ENCODE measurements at regions not wholly inside any gene's neighbourhood (a gene's known extent, or its start where the extent isn't known, plus 50 kb on each side); places are given as distances from the start of the nearest gene placed in this dataset.

DNA sequence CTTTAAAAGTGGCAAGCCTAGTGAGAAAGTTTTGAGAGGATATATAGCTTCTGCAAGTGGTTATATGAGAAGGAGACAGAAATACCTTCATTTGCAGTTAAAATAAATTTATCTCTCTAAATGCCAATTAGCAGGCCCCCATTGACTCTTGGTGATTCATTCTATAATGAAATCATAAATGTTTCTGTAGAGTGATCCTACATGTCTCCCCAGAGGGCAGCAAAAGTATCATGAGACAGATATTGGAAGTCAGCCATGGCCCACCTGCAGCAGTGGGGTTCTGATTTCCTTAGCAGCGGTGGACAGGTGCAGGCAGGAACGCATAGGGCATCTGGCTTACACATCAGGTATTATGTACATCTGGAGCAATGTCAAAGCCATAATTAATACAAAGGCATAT, 385.4 kb upstream of the SLC10A2 start:
- Mint-ChIP-seq H3K4me1 (no peaks in the 10 kb centered on the region), H3K4me3 (no peak overlapping the region), H3K27ac (ENCODE audit: low read depth) (no peak overlapping the region), H3K27me3 (no peaks in the 10 kb centered on the region), H3K9me3 (peaks cover 6% of the 10 kb centered on the region), H3K36me3 (ENCODE audit: insufficient read depth) (no peaks in the 10 kb centered on the region)
- DNase-seq (ENCODE audit: low spot score in 2 of 2): no peak
- ATAC-seq (replicated peaks; ENCODE audit: extremely low read depth, poor library complexity, severe bottlenecking): no peak

DNA sequence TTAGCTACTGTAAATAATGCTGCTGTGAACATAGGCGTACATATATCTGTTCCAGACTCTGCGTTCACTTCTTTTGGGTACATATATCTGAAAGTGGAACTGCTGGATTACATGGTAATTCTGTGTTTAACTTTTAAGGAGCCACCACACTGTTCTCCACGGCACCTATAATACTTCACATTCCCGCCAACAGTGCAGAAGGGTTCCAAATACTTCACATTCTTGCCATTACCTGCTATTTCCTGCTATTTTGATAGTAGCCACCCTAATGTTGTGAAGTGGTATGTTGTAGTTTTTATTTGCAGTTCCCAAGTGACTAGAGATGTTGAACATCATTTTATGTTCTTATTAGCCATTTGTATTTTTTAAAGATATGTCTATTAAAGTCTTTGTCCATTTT, 377.4 kb upstream of the SLC10A2 start:
- Mint-ChIP-seq H3K27ac (ENCODE audit: low read depth) (no peak overlapping the region), H3K4me3 (no peak overlapping the region)

DNA sequence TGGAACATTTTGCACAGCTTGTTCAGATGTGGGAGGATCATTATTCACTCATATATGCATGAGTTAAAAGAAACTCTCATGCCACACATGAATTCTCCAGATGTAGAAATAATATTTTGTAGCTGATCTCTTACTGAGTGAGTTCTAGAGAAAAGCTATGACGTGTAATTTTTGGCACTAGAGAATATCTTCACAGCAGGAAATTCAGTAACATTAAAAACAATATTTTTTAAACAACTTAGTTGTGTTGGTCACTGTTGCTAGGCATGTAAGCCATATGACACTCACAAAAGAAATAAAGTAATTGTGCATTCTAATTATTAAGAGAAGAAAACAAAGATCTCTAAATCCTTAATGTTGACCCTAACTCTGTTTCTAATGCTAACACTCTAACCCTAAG, 371.4 kb upstream of the SLC10A2 start:
- H3K36me3 Mint-ChIP-seq (ENCODE audit: insufficient read depth): no peaks in the 10 kb centered on the region
- DNase-seq (ENCODE audit: low spot score in 2 of 2) (no peak), ATAC-seq (replicated peaks; ENCODE audit: extremely low read depth, poor library complexity, severe bottlenecking) (no peak)
- no peaks in the 10 kb centered on the region for H3K27me3 Mint-ChIP-seq
- H3K4me3 Mint-ChIP-seq: no peak overlapping the region
- no peaks in the 10 kb centered on the region for H3K4me1 Mint-ChIP-seq
- no peaks in the 10 kb centered on the region for H3K9me3 Mint-ChIP-seq
- H3K27ac Mint-ChIP-seq (ENCODE audit: low read depth): no peak overlapping the region

More for the DNA sequence above, 377.4 kb upstream of the SLC10A2 start:
- Mint-ChIP-seq H3K9me3 (peaks cover 15% of the 10 kb centered on the region), H3K27me3 (no peaks in the 10 kb centered on the region), H3K4me1 (no peaks in the 10 kb centered on the region), H3K36me3 (ENCODE audit: insufficient read depth) (no peaks in the 10 kb centered on the region)
- DNase-seq (ENCODE audit: low spot score in 2 of 2): no peak
- no peak for ATAC-seq (replicated peaks; ENCODE audit: extremely low read depth, poor library complexity, severe bottlenecking)

DNA sequence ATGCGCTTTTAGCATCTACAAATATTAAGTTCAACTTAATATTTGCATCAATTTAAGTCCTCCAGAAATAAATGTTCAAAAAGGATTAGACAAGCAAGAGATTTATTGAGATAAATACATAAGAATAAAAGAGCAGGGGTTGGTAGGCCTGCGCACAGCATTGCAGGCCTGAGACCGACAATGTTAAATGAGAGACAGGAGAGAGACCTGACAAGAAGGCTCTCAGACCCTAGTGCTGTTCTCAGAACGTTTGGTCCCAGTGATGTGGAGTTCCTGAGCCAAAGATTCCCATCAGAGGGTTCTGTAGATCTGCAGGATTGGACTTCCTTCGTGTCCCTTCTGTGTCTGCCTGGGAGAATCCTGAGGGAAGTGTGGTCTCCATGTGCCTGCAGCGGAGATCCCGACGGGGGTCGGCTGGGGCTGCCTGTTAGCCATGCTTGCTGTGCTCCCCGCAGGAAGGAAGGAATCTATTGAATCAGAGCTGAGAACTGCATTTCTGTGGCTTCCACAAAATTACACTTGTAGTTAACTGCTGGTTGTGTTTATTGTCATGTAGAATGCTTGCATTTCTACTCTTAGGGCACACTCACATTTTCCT, 369.9 kb upstream of the SLC10A2 start:
- Mint-ChIP-seq H3K4me1 (no peaks in the 10 kb centered on the region), H3K27me3 (no peaks in the 10 kb centered on the region), H3K9me3 (peaks cover 4% of the 10 kb centered on the region), H3K36me3 (ENCODE audit: insufficient read depth) (no peaks in the 10 kb centered on the region), H3K4me3 (no peak overlapping the region), H3K27ac (ENCODE audit: low read depth) (no peak overlapping the region)
- no peak for ATAC-seq (replicated peaks; ENCODE audit: extremely low read depth, poor library complexity, severe bottlenecking)
- no peak for DNase-seq (ENCODE audit: low spot score in 2 of 2)

DNA sequence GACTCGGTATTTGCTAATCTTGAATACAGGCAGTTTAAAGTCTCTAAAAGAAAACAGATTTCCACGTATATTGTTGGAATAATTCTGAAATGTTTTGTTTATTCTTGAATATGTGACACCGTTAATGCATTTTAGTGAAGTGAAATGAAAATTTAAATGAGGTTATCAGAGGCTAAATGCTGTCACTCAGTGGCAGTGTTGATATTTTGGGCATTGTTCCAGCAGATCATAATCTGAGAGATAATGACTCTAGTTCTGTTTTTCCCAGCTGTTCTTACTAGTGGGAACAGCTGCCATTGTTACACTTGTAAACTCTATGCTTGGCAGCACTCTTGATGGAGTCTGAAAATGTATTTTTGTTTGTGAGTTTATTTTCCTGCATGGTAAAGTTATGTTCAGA, 365.6 kb upstream of the SLC10A2 start:
- ATAC-seq (replicated peaks; ENCODE audit: extremely low read depth, poor library complexity, severe bottlenecking): no peak
- no peaks in the 10 kb centered on the region for H3K36me3 Mint-ChIP-seq (ENCODE audit: insufficient read depth)
- no peak overlapping the region for H3K4me3 Mint-ChIP-seq

DNA sequence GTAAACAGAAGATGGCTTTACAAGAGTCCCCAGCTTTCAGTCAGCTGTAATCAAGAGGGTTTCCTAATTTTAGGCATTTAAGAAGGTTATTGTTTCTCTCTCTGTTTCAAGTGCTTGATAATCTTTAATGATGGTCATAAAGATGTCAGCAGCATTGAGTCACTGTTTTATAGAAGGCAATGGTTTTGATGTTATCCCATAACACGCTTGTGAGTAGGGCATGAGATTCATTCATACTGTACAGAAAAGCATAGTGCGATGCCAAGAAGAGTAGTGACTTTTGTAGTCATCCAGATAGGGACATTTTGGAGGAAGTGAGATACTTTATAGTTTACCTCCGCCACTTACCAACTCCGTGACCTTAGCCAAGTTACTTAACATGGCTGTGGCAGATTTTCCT, 364.2 kb upstream of the SLC10A2 start:
- no peak overlapping the region for H3K27ac Mint-ChIP-seq (ENCODE audit: low read depth)
- no peaks in the 10 kb centered on the region for H3K36me3 Mint-ChIP-seq (ENCODE audit: insufficient read depth)
- no peak for DNase-seq (ENCODE audit: low spot score in 2 of 2)
- H3K4me3 Mint-ChIP-seq: no peak overlapping the region
- peaks cover 14% of the 10 kb centered on the region for H3K9me3 Mint-ChIP-seq
- no peaks in the 10 kb centered on the region for H3K27me3 Mint-ChIP-seq
- no peaks in the 10 kb centered on the region for H3K4me1 Mint-ChIP-seq
- ATAC-seq (replicated peaks; ENCODE audit: extremely low read depth, poor library complexity, severe bottlenecking): no peak

More for the DNA sequence above, 365.6 kb upstream of the SLC10A2 start:
- Mint-ChIP-seq H3K27ac (ENCODE audit: low read depth) (no peak overlapping the region), H3K9me3 (peaks cover 14% of the 10 kb centered on the region), H3K27me3 (no peaks in the 10 kb centered on the region), H3K4me1 (no peaks in the 10 kb centered on the region)
- DNase-seq (ENCODE audit: low spot score in 2 of 2): no peak

DNA sequence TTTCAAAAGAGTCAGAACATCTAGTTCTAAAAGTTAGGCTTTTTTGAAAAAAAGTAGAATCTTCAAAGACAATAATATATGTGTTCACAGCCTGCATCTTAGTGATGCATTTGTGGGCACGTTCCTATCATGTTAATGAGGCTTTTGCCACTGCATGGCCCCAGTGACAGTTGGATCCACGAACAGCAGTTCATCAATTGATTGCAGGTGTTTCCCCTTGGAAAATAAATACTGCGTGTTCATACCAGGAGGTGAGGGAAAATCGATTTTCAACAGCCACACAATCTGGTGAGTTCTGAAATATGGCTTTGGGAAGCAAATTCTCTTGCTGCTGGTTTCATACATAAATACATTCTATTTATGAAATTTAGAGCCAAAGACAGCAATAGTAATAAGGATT, 343.8 kb upstream of the SLC10A2 start:
- Mint-ChIP-seq H3K4me1 (no peaks in the 10 kb centered on the region), H3K27me3 (no peaks in the 10 kb centered on the region), H3K9me3 (peaks cover 5% of the 10 kb centered on the region), H3K4me3 (no peak overlapping the region), H3K36me3 (ENCODE audit: insufficient read depth) (no peaks in the 10 kb centered on the region), H3K27ac (ENCODE audit: low read depth) (no peak overlapping the region)
- DNase-seq (ENCODE audit: low spot score in 2 of 2): no peak
- no peak for ATAC-seq (replicated peaks; ENCODE audit: extremely low read depth, poor library complexity, severe bottlenecking)

DNA sequence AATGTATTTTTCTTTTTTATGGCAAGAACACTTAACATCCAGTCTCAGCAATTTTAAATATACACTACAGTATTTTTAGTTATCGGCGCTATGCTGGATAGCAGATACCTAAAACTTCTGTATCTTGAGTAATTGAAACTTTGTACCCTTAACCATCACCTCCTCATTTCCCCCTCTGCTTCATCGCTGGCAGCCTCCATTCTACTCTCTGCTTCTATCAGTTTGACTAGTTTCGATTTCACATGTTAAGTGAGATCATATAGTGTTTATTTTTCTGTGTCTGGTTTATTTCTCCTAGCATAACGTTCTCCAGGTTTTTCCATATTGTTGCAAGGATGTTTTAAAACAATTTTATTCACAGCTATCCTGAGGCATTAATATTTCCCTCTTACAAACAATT, 340.8 kb upstream of the SLC10A2 start:
- Mint-ChIP-seq H3K9me3 (peaks cover 5% of the 10 kb centered on the region), H3K27me3 (no peaks in the 10 kb centered on the region), H3K4me3 (no peak overlapping the region), H3K36me3 (ENCODE audit: insufficient read depth) (no peaks in the 10 kb centered on the region), H3K27ac (ENCODE audit: low read depth) (no peak overlapping the region), H3K4me1 (no peaks in the 10 kb centered on the region)
- no peak for DNase-seq (ENCODE audit: low spot score in 2 of 2)
- no peak for ATAC-seq (replicated peaks; ENCODE audit: extremely low read depth, poor library complexity, severe bottlenecking)

DNA sequence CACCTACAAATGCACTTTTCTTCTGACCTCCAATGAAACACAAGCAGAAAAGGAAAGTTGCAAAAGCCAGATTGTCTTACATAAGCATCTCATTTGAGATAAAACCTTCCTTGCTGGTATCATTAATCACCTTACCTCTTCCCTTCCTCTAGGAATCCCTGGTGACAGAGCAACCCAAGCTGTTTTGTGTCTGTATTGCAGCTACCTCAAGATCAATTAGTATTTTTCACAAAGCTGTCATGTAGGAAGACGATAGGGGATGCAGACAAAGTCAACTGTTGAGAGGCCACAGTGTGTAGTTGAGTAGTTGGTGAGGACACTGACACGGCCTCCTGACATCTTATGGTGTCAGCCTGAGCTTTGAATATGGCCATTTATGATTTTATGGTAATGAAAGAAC, 339.1 kb upstream of the SLC10A2 start:
- no peak overlapping the region for H3K27ac Mint-ChIP-seq (ENCODE audit: low read depth)
- no peaks in the 10 kb centered on the region for H3K9me3 Mint-ChIP-seq
- DNase-seq (ENCODE audit: low spot score in 2 of 2) (no peak), ATAC-seq (replicated peaks; ENCODE audit: extremely low read depth, poor library complexity, severe bottlenecking) (no peak)
- H3K4me3 Mint-ChIP-seq: no peak overlapping the region
- H3K4me1 Mint-ChIP-seq: no peaks in the 10 kb centered on the region
- no peaks in the 10 kb centered on the region for H3K27me3 Mint-ChIP-seq
- no peaks in the 10 kb centered on the region for H3K36me3 Mint-ChIP-seq (ENCODE audit: insufficient read depth)

DNA sequence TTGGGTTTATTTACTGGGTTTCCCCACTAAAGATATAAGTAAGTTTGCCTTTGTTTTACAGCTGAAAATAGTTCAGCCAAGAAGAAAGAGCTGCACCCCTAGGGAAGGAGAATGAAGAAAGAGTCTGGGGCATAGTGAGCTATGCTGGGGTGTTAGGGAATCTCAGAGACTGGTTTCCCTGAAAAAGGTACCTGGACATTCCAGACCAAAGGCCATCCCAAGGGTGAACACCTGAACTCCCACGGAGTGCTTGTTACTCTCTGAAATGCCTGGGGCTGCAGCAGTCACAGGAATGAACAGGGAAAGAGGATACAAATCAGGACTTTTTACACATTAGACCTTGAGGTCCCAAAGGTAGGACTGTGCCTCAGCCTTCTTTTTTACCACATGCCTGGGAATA, 337.6 kb upstream of the SLC10A2 start:
- DNase-seq (ENCODE audit: low spot score in 2 of 2): no peak
- no peaks in the 10 kb centered on the region for H3K36me3 Mint-ChIP-seq (ENCODE audit: insufficient read depth)
- H3K4me1 Mint-ChIP-seq: no peaks in the 10 kb centered on the region
- no peak overlapping the region for H3K4me3 Mint-ChIP-seq
- H3K9me3 Mint-ChIP-seq: no peaks in the 10 kb centered on the region
- H3K27ac Mint-ChIP-seq (ENCODE audit: low read depth): no peak overlapping the region
- no peaks in the 10 kb centered on the region for H3K27me3 Mint-ChIP-seq
- no peak for ATAC-seq (replicated peaks; ENCODE audit: extremely low read depth, poor library complexity, severe bottlenecking)

DNA sequence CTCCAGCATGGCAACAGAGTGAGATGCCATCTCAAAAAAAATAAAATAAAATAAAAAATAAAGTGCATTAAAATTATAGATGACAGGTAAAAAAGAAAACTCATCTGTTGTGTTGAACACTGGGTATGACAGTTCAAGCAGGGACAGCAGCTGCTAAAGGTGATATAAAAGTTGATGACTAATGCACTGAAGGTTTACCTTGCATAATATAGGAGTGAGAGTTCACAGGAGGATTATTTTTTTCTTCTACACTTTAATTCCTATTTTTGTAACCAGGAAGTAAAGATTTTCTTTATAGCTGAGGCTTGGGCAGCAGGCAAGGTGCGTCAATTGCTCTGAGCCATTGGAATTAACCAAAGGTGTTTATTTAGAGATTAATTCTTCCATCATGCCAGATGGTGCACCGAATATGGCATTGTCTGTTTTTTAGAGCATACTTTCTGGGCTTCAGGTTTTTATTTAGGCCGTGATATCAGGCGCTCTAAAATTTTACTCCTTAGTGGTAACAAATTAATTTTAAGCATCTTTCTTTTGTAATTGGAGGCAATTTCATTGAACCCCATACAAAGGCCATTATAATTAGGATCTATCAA, 337.0 kb upstream of the SLC10A2 start:
- ATAC-seq (replicated peaks; ENCODE audit: extremely low read depth, poor library complexity, severe bottlenecking): no peak
- Mint-ChIP-seq H3K9me3 (no peaks in the 10 kb centered on the region), H3K36me3 (ENCODE audit: insufficient read depth) (no peaks in the 10 kb centered on the region), H3K4me3 (no peak overlapping the region), H3K4me1 (no peaks in the 10 kb centered on the region), H3K27ac (ENCODE audit: low read depth) (no peak overlapping the region), H3K27me3 (no peaks in the 10 kb centered on the region)
- DNase-seq (ENCODE audit: low spot score in 2 of 2): no peak

DNA sequence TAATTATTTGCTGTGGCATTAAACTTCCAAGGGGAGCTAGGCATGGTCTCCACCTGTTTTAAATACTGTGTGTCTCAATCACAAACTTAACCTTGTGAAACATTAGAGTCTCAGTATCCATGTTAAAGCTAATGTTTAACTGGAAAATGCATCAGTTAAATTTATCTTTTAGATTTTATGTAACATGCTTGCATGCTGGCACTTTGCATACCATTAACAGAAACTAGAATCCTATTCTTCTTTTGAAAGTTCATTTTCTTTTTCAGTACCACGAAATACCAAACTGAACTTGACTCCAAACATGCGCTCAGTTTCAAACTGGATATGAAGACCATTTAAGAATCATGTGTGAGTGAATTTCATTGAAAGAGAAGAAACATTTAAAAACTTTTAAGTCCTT, 328.9 kb upstream of the SLC10A2 start:
- ATAC-seq (replicated peaks; ENCODE audit: extremely low read depth, poor library complexity, severe bottlenecking) (no peak), DNase-seq (ENCODE audit: low spot score in 2 of 2) (no peak)
- Mint-ChIP-seq H3K9me3 (no peaks in the 10 kb centered on the region), H3K4me1 (no peaks in the 10 kb centered on the region), H3K4me3 (no peak overlapping the region), H3K36me3 (ENCODE audit: insufficient read depth) (no peaks in the 10 kb centered on the region), H3K27ac (ENCODE audit: low read depth) (no peak overlapping the region), H3K27me3 (no peaks in the 10 kb centered on the region)

DNA sequence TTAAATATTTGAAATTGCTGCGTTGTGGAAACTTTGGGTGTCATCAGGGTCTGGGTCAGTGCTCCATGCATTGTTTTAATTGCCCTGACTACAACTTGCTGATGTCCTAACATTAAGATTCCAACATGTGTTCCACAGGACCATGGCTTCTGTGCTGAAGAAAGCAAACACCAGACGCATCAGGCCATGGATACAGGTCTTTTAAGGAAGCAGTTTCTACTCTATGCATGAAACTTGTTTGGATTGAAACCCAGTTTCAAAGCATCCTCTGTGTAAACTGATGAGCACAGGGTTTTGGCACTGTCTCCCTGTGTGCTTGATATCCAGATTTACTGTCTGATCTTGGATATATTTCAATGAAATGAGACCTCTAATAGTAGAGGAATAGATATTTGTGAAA, 328.4 kb upstream of the SLC10A2 start:
- no peaks in the 10 kb centered on the region for H3K36me3 Mint-ChIP-seq (ENCODE audit: insufficient read depth)
- H3K9me3 Mint-ChIP-seq: no peaks in the 10 kb centered on the region
- H3K4me1 Mint-ChIP-seq: no peaks in the 10 kb centered on the region
- H3K27me3 Mint-ChIP-seq: no peaks in the 10 kb centered on the region
- no peak overlapping the region for H3K27ac Mint-ChIP-seq (ENCODE audit: low read depth)
- DNase-seq (ENCODE audit: low spot score in 2 of 2): no peak
- no peak for ATAC-seq (replicated peaks; ENCODE audit: extremely low read depth, poor library complexity, severe bottlenecking)
- H3K4me3 Mint-ChIP-seq: no peak overlapping the region

Data from central memory CD8-positive, alpha-beta T cell (primary cell).